Breast epithelium (tissue), 3 donors: ENCODE measurements at regions not wholly inside any gene's neighbourhood (a gene's known extent, or its start where the extent isn't known, plus 50 kb on each side); places are given as distances from the start of the nearest gene placed in this dataset.

Source experiments
- POLR2A ChIP-seq: fragments of 450-650 bp; IDR thresholded peaks from one replicate; pipeline ENCODE4 v1.6.1; 2016; ENCODE audit warnings: antibody characterized with exemption, mild to moderate bottlenecking, moderate library complexity
- TF ChIP-seq, protein P1 (sequence below), 3 donors: fragments of 450-650 bp; IDR thresholded peaks; one replicate each; pipeline ENCODE4 v1.5.1; 2016 to 2017; ENCODE audit warnings: antibody characterized with exemption in 3 of 3, mild to moderate bottlenecking in 3 of 3, moderate library complexity in 3 of 3

DNA sequence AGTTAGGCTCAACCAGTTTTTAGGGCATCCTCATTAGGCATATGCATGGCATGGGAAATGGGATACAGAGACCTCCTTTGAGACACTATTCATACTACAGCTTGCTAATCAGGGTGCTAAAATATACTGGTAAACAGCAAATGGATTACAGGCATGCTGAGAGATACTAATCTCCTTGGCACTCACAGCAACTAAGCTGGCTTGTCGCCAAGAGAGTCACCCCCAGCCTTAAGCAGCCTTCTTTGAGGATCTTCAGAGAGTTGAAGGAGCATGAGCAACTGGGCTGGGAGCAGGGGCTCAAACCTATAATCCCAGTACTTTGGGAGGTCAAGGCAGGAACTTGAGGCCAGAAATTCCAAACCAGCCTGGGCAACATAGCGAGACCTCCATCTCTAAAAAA is 120.1 kb upstream of the NR5A2 start:
- TF ChIP-seq, protein P1, sequence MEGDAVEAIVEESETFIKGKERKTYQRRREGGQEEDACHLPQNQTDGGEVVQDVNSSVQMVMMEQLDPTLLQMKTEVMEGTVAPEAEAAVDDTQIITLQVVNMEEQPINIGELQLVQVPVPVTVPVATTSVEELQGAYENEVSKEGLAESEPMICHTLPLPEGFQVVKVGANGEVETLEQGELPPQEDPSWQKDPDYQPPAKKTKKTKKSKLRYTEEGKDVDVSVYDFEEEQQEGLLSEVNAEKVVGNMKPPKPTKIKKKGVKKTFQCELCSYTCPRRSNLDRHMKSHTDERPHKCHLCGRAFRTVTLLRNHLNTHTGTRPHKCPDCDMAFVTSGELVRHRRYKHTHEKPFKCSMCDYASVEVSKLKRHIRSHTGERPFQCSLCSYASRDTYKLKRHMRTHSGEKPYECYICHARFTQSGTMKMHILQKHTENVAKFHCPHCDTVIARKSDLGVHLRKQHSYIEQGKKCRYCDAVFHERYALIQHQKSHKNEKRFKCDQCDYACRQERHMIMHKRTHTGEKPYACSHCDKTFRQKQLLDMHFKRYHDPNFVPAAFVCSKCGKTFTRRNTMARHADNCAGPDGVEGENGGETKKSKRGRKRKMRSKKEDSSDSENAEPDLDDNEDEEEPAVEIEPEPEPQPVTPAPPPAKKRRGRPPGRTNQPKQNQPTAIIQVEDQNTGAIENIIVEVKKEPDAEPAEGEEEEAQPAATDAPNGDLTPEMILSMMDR (IDR thresholded peaks at IDR 0.05) = no peak
- TF ChIP-seq POLR2A = no peak
